HCT116 (cell line): ENCODE measurements at regions not wholly inside any gene's neighbourhood (a gene's known extent, or its start where the extent isn't known, plus 50 kb on each side); places are given as distances from the start of the nearest gene placed in this dataset.

Experiments
- ATAC-seq: fragments of 200-7000 bp; cut with Tn5 transposase; 2 replicates; pipeline ENCODE4 v1.9.1; 2020; ENCODE audit warnings: mild to moderate bottlenecking, moderate library complexity
- BruUV-seq: library from RNA; stranded (reverse); fragments of 400-500 nt; replicated peaks from 2 replicates; lab custom pipeline; 2021; lab: Mats Ljungman, UMichigan
- CTCF ChIA-PET: fragments of 300-600 bp; sonication (Branson Sonifier 250); formaldehyde crosslinking; loops from one replicate; lab custom pipeline; 2021; ENCODE audit warnings: antibody characterized with exemption; lab: Charles Lee
- POLR2A ChIA-PET: fragments of 300-600, 350-600 bp; sonication (Branson Sonifier 250); formaldehyde crosslinking; loops from one replicate; lab custom pipeline; 2021; ENCODE audit warnings: antibody characterized with exemption; lab: Charles Lee
- RAD21 ChIA-PET, 2 experiments: fragments of 300-600 bp; sonication (Branson Sonifier 250); formaldehyde crosslinking; loops; one replicate each; lab custom pipeline; 2023; ENCODE audit warnings: low total read pairs in 2 of 2; ENCODE audit not compliant: uncharacterized antibody in 2 of 2, unreplicated experiment in 2 of 2, low non-redundant PET in 1 of 2; lab: Charles Lee
- DNase-seq: peaks from one replicate; pipeline ENCODE4 v3.0.0-alpha.2; 2010; ENCODE audit warnings: low read depth, low spot score
- H2AFZ ChIP-seq: fragments of 200-600 bp; shearing (Covaris generic), sonication (generic); 2 replicates; pipeline ENCODE4 v1.6.1; 2017; ENCODE audit warnings: low read depth, mixed run types, mixed read lengths, antibody characterized with exemption, low read length; ENCODE audit not compliant: poor library complexity, severe bottlenecking
- H3K27ac ChIP-seq: 2 replicates; pipeline ENCODE4 v1.5.1; 2012; ENCODE audit warnings: low read depth, low read length
- H3K27me3 ChIP-seq: fragments of 200-600 bp; sonication (generic); 2 replicates; pipeline ENCODE4 v1.6.1; 2016; ENCODE audit warnings: mixed run types, low read length, mixed read lengths; ENCODE audit not compliant: insufficient read depth
- H3K36me3 ChIP-seq, 2 experiments: fragments of 200-500 bp in 1 of 2; fragments of 200-600 bp in 1 of 2; sonication (Bioruptor generic) in 1 of 2; sonication (generic) in 1 of 2; 2 replicates each; pipeline versions ENCODE4 v1.5.1 to v1.6.1; 2014 to 2016; ENCODE audit warnings: low read length in 2 of 2, inconsistent platforms in 1 of 2, mixed read lengths in 1 of 2, mixed run types in 1 of 2; ENCODE audit not compliant: insufficient read depth in 2 of 2, control insufficient read depth in 1 of 2
- H3K4me1 ChIP-seq, 2 experiments: fragments of 200-600 bp in 1 of 2; sonication (generic) in 1 of 2; 2 replicates each; pipeline versions ENCODE4 v1.5.1 to v1.6.1; 2012 to 2017; ENCODE audit warnings: low read length in 2 of 2, inconsistent platforms in 1 of 2, mild to moderate bottlenecking in 1 of 2, mixed read lengths in 1 of 2, mixed run types in 1 of 2, moderate library complexity in 1 of 2; ENCODE audit not compliant: insufficient read depth in 2 of 2, control insufficient read depth in 1 of 2
- H3K4me2 ChIP-seq: fragments of 200-600 bp; sonication (generic); 2 replicates; pipeline ENCODE4 v1.6.1; 2017; ENCODE audit warnings: mixed run types, low read length, mixed read lengths
- H3K4me3 ChIP-seq, 2 experiments: fragments of 200-600 bp in 1 of 2; sonication (generic) in 1 of 2; replicated peaks in 1 of 2; 2 replicates each; pipeline ENCODE4 v1.5.1; 2011 to 2016; ENCODE audit warnings: low read length in 2 of 2, control low read depth in 1 of 2, low read depth in 1 of 2, mild to moderate bottlenecking in 1 of 2, mixed read lengths in 1 of 2, mixed run types in 1 of 2
- H3K79me2 ChIP-seq: fragments of 200-600 bp; sonication (generic); 2 replicates; pipeline ENCODE4 v1.6.1; 2017; ENCODE audit warnings: mild to moderate bottlenecking, mixed run types, low read length, moderate library complexity, mixed read lengths; ENCODE audit not compliant: insufficient read depth
- H3K9ac ChIP-seq: fragments of 200-600 bp; sonication (generic); 2 replicates; pipeline ENCODE4 v1.6.1; 2016; ENCODE audit warnings: low read length, mixed read lengths
- H3K9me2 ChIP-seq: fragments of 200-600 bp; sonication (generic), shearing (Covaris generic); 2 replicates; pipeline ENCODE4 v1.6.1; 2017; ENCODE audit warnings: mixed run types, mild to moderate bottlenecking, moderate library complexity; ENCODE audit not compliant: insufficient read depth
- H3K9me3 ChIP-seq, 2 experiments: fragments of 200-500 bp in 1 of 2; fragments of 200-600 bp in 1 of 2; sonication (Bioruptor generic) in 1 of 2; sonication (generic) in 1 of 2; 2 replicates each; pipeline ENCODE4 v1.6.1; 2014 to 2017; ENCODE audit warnings: low read length in 2 of 2, mixed read lengths in 2 of 2, inconsistent platforms in 1 of 2, low read depth in 1 of 2, mild to moderate bottlenecking in 1 of 2, mixed run types in 1 of 2, moderate library complexity in 1 of 2; ENCODE audit not compliant: control insufficient read depth in 1 of 2, insufficient read depth in 1 of 2
- H4K20me1 ChIP-seq: fragments of 200-600 bp; sonication (generic), shearing (Covaris generic); 2 replicates; pipeline ENCODE4 v1.6.1; 2017; ENCODE audit warnings: mixed run types, mild to moderate bottlenecking, moderate library complexity; ENCODE audit not compliant: insufficient read depth
- ATF3 ChIP-seq: IDR thresholded peaks from 2 replicates; pipeline ENCODE4 v1.6.1; 2012
- CBX3 ChIP-seq: IDR thresholded peaks from 2 replicates; pipeline ENCODE4 v1.6.1; 2012; ENCODE audit warnings: low read depth
- CEBPB ChIP-seq: IDR thresholded peaks from 2 replicates; pipeline ENCODE4 v1.6.1; 2012; ENCODE audit warnings: low read depth
- CTCF ChIP-seq, 3 experiments: fragments of 200-600 bp in 1 of 3; sonication (generic) in 1 of 3; IDR thresholded peaks in 2 of 3; conservative IDR thresholded peaks in 1 of 3; 2 replicates each; pipeline ENCODE4 v1.5.1; 2012 to 2017; ENCODE audit warnings: low read depth in 2 of 3, low read length in 2 of 3, antibody characterized with exemption in 1 of 3, borderline replicate concordance in 1 of 3, control low read depth in 1 of 3, mild to moderate bottlenecking in 1 of 3, mixed read lengths in 1 of 3, mixed run types in 1 of 3, moderate library complexity in 1 of 3; ENCODE audit not compliant: insufficient read depth in 1 of 3
- EGR1 ChIP-seq: IDR thresholded peaks from 2 replicates; pipeline ENCODE4 v1.6.1; 2012; ENCODE audit warnings: low read depth
- ELF1 ChIP-seq: IDR thresholded peaks from 2 replicates; pipeline ENCODE4 v1.6.1; 2012; ENCODE audit warnings: low read depth, borderline replicate concordance
- EZH2 ChIP-seq: fragments of 200-600 bp; sonication (generic); IDR thresholded peaks from 2 replicates; pipeline ENCODE4 v1.6.1; 2017; ENCODE audit warnings: antibody characterized with exemption, mixed run types
- EZH2phosphoT487 ChIP-seq: fragments of 200-600 bp; IDR thresholded peaks from 2 replicates; pipeline ENCODE4 v1.6.1; 2018; ENCODE audit warnings: antibody characterized with exemption, borderline replicate concordance
- JUND ChIP-seq: IDR thresholded peaks from 2 replicates; pipeline ENCODE4 v1.6.1; 2012
- POLR2AphosphoS5 ChIP-seq: IDR thresholded peaks from 2 replicates; pipeline ENCODE4 v1.6.1; 2011; ENCODE audit warnings: mild to moderate bottlenecking, low read depth, low read length, moderate library complexity
- SIN3A ChIP-seq: IDR thresholded peaks from 2 replicates; pipeline ENCODE4 v1.6.1; 2012; ENCODE audit warnings: low read depth
- SP1 ChIP-seq: IDR thresholded peaks from 2 replicates; pipeline ENCODE4 v1.6.1; 2012; ENCODE audit warnings: low read depth
- SRF ChIP-seq: IDR thresholded peaks from 2 replicates; pipeline ENCODE4 v1.6.1; 2012; ENCODE audit warnings: low read depth
- YY1 ChIP-seq: IDR thresholded peaks from 2 replicates; pipeline ENCODE4 v1.6.1; 2011; ENCODE audit warnings: low read length, low read depth, moderate library complexity, mild to moderate bottlenecking; ENCODE audit not compliant: insufficient replicate concordance; ENCODE audit errors: extremely low read depth
- ZBTB33 ChIP-seq: IDR thresholded peaks from 2 replicates; pipeline ENCODE4 v1.6.1; 2011; ENCODE audit warnings: mild to moderate bottlenecking, low read length, moderate library complexity; ENCODE audit not compliant: insufficient replicate concordance; ENCODE audit errors: extremely low read depth
- ZFX ChIP-seq: fragments of 450-650 bp; IDR thresholded peaks from 2 replicates; pipeline ENCODE4 v1.6.1; 2017
- ZNF274 ChIP-seq: fragments of 200-500 bp; sonication (Bioruptor generic); IDR thresholded peaks from 2 replicates; pipeline ENCODE4 v1.6.1; 2014; ENCODE audit warnings: mild to moderate bottlenecking, low read depth, low read length, inconsistent platforms
- intact Hi-C: fragments of 100-400 bp; cut with micrococcal nuclease; formaldehyde crosslinking; loops from 2 replicates; pipeline ENCODE4 v1.10.0; 2022

- H3K9me2 ChIP-seq = no peaks in the 10 kb centered on the region
- no peaks in the 10 kb centered on the region for H3K27me3 ChIP-seq
- no peaks in the 10 kb centered on the region for H3K79me2 ChIP-seq
- RAD21 ChIA-PET = no interaction called here
- no peak overlapping the region for H2AFZ ChIP-seq
- intact Hi-C loops = no loop called here
- no peaks in the 10 kb centered on the region for H4K20me1 ChIP-seq
- no peaks in the 10 kb centered on the region for H3K9me3 ChIP-seq
- no peak for DNase-seq
- POLR2A ChIA-PET = no interaction called here
- no peaks in the 10 kb centered on the region for H3K36me3 ChIP-seq
- no peak overlapping the region for H3K4me3 ChIP-seq
- no peak overlapping the region for H3K27ac ChIP-seq
- H3K4me2 ChIP-seq = no peak overlapping the region
- CTCF ChIA-PET = no interaction called here
- no peak overlapping the region for H3K9ac ChIP-seq
- ATAC-seq = no peak
- BruUV-seq = no TSS peak
- no peak for TF ChIP-seq CBX3
- no peak for TF ChIP-seq YY1
- no peak for TF ChIP-seq SIN3A
- no peak for TF ChIP-seq EZH2phosphoT487
- TF ChIP-seq POLR2AphosphoS5 = no peak
- TF ChIP-seq ZBTB33 = no peak
- TF ChIP-seq ZNF274 = no peak
- TF ChIP-seq ATF3 = no peak
- no peak for TF ChIP-seq SP1
- no peak for TF ChIP-seq SRF
- TF ChIP-seq EZH2 = no peak
- TF ChIP-seq JUND = no peak
- no peak for TF ChIP-seq ZFX
- no peak for TF ChIP-seq ELF1
- TF ChIP-seq CEBPB = no peak
- no peak for TF ChIP-seq CTCF (IDR thresholded peaks at IDR 0.05 in 2 of 3, conservative IDR thresholded peaks at IDR 0.05 in 1 of 3; ENCODE audit: borderline replicate concordance in 1 of 3, insufficient read depth in 1 of 3, low read depth in 2 of 3, low read length in 2 of 3)
- no peak for TF ChIP-seq EGR1
- no peaks in the 10 kb centered on the region for H3K4me1 ChIP-seq
Observed at GRCh38 chr9:78831726-78832125, 534.8 kb downstream of the PSAT1 start.
